LHCN-M2 (cell line): ENCODE measurements at regions not wholly inside any gene's neighbourhood (a gene's known extent, or its start where the extent isn't known, plus 50 kb on each side); places are given as distances from the start of the nearest gene placed in this dataset.

Experiments
- DNase-seq: peaks from one replicate; pipeline ENCODE4 v3.0.0-alpha.2; 2012; ENCODE audit warnings: low read depth

DNA sequence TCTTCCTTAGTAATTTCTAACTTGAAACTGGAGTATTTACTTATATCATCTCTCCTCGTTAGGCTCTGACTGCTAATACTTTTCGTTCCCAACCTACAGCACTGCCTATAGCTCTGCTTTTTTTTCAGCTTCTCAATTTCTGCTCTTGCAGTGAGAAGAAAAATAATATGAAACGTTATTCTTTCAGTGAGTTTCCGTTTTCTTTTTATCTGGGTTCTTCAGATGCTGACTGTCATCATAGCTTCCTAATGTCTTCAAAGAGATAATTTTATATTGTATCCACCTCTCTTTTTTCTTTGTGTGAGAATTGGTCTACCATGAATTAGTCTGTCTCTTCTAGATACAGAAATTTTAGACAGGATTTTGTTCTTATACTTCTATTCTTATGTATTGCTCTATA lies 454.9 kb downstream of the LMO7 start:
- no peak for DNase-seq

DNA sequence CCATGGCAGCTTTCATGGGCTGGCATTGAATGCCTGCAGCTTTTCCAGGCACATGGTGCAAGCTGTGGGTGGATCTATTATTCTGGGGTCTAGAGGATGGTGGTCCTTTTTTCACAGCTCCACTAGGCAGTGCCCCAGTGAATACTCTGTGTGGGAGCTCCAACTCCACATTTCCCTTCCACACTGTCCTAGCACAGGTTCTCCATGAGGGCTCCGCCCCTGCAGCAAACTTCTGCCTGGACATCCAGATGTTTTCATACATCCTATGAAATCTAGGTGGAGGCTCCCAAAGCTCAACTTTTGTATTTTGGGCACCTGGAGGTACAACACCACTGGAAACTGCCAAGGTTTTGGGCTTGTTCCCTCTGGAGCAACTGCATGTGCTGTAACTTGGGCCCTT lies 450.6 kb downstream of the LMO7 start:
- no peak for DNase-seq

- no peak for DNase-seq
Measured at GRCh38 chr13:76067850-76068249, 431.7 kb downstream of the LMO7 start.

GRCh38 chr13:76053181-76053580 lies 417.1 kb downstream of the LMO7 start:
- DNase-seq, result no peak

DNA sequence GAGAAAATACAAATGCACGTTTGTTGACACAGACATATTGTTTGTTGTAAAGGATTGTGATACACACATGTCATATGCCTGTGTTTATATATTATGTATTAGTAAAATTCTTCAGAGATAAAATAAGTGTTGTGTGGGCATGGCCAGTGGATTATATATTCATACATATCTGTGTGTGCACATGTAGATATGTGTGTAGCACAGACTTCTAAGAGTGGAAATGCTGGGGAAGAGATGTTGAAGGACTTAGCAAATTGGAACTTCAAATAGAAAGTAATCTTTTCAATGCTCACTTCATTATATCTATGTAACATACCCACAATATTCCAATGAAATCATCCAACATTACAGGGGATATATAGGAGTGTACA lies 413.2 kb downstream of the LMO7 start:
- DNase-seq, result no peak

DNA sequence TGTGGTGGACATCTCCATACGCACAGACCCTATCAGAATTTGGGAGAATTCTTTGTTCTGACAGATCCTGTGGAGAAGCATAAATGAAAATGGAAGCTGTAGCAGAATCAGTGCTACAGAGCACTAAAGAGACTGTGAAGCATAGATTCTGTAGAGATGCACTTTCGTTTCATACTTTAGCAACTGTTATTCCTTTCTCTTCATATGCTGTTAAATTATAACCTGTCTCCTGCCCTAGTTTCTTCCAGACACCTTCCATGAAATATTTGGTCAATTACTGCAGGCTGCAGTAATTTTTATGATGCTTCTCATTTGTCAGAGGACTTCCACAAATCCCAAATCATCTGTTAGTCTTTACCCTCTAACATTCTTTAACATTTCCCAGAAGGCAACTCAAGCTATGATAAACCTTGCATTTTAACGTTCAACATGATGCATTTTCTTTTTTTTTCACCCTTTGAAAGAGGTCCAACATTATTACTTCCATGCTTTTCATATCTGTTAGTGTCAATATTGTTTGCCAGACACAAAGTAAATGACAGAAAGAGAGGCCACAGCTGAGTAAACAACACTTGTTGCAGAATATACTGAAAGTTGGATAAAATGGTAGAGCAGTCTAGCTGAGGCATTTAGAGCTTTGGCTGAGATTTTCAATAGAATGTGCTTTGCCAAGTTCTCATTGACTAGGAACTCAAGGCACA lies 412.7 kb downstream of the LMO7 start:
- DNase-seq, result peak; percentile 66

- DNase-seq, result peak; percentile 38
Measured at GRCh38 chr13:76048131-76048530, 412.0 kb downstream of the LMO7 start.

DNA sequence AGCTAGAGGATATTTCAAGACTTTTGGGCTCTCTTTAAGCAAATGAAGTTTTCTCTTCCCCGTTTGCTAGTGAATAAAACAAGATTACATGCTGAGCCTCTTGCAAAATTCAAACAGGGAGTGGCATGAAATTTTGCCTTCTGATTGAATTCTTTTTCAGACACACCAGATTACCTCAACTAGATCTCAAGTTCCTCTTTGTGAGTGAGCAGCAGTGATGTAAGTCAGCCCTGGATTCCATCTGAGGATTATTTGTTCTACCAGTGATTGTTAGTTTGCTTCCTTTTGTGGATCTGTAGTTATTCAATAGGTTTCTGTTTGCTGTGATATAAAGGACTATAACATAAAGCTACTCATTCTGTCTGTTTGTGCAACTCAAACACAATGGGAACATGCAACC lies 407.7 kb downstream of the LMO7 start:
- DNase-seq, result no peak

GRCh38 chr13:76038920-76039716 lies 403.0 kb downstream of the LMO7 start:
- DNase-seq, result peak; percentile 26

- DNase-seq, result peak; percentile 19
Measured at GRCh38 chr13:76036176-76036575, 400.0 kb downstream of the LMO7 start.

DNA sequence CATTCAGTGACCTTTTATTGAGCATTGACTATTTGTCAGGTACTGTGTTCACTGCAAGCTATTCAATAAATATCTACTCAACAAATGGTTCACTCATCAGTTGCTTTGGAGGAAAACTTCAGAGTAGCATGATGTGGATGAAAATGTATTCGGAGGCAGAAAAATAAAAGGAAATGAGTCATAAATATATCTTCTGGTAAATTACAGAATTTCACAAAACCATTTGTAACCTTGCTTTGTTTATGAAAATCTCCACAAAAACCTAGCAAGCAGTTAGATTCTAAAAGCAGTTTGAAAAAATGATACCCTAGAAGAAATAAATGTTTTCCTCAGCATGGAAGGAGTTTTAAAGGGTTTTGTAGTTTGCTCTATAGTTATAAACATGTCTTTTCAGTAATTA lies 399.6 kb downstream of the LMO7 start:
- peak; percentile 42 for DNase-seq

- no peak for DNase-seq
Measured at GRCh38 chr13:76029706-76030105, 393.6 kb downstream of the LMO7 start.

GRCh38 chr13:76029088-76029487 lies 393.0 kb downstream of the LMO7 start:
- DNase-seq, result no peak

GRCh38 chr13:76027131-76027530 lies 391.0 kb downstream of the LMO7 start:
- no peak for DNase-seq

DNA sequence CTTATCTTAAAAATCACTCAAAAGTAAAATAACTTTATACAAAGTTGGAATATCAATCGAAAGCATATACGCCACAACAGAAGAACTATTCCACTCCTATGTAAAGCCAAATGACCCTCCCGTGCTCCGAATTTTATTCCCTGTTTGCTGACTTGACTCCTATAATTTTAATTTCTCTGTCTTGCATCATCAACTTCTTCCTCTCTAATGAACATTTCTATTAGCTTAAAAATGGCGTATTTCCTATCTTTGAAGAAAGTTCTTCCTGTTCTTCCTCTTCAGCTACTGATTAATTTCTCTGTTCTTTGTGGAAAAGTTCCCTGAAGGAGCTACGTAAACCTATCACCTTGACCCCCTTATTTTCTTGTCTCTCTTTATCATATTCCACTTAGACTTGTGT lies 389.3 kb downstream of the LMO7 start:
- DNase-seq, result no peak

GRCh38 chr13:76024151-76024550 lies 388.0 kb downstream of the LMO7 start:
- no peak for DNase-seq

- no peak for DNase-seq
Measured at GRCh38 chr13:76023652-76024051, 387.5 kb downstream of the LMO7 start.

DNA sequence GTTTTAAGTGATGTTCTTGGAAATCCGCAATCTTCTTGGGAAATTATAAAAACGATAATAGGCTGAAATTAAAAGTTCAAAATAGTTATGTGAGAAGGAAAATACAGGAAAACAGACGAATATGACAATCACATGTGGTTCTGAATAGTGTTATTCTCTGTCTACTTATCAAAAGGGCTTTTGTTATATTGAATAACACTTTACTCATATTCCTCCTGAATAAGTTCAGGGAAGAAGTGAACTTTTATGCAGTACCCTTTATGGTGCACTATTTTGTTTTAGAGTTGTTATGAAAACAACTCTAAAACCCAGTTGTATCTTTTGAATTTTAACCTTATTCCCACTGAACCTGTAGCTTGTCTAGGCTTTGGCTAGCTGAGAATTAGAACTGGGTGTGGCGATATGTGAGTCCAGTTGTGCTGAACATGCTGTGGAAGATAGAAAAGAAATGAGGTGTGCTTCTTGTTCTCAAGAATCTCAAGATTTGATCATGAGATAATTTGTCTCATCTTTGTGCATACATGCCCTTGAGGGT lies 384.4 kb downstream of the LMO7 start:
- no peak for DNase-seq

GRCh38 chr13:76019421-76020044 lies 383.4 kb downstream of the LMO7 start:
- no peak for DNase-seq

DNA sequence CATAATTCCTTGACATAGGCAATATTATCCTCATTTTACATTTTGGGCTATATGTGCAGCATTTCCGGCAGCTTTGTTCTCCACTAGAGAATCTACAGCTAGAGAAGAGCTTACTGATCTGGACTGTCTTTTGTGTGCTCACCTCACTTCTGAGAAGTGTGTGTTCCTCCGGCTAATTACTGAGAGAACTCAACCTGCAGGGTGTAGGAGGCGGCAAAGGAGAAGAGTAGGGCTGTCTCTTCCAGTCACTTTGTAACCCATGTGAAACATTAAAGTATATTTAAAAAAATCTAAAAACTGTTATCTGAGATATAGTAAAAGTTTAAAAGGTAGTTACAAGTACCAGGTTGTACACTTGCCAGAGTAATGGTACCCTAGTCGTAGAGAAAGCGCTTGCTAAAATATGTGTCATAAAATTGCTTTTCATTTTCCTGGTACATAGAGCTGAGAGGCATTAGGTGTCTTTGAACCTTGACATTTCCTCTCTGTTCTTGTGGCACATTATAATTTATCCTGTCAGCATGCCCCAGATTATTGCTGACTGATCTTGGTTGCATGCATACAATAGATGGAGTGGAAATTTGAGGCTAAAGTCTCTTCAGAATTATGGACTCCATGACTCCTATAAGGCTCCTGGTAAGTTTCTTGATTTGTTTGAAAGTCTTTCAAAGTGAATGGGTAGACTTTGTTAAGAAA lies 381.9 kb downstream of the LMO7 start:
- DNase-seq, result no peak

GRCh38 chr13:76016799-76017400 lies 380.8 kb downstream of the LMO7 start:
- DNase-seq, result peak; percentile 62
